Right atrium auricular region (tissue), 2 donors: ENCODE measurements at regions not wholly inside any gene's neighbourhood (a gene's known extent, or its start where the extent isn't known, plus 50 kb on each side); places are given as distances from the start of the nearest gene placed in this dataset.

Experiments used
- DNase-seq: peaks from one replicate; pipeline ENCODE4 v3.0.0-alpha.2; 2019; ENCODE audit warnings: low spot score
- H3K27ac ChIP-seq, 2 donors: fragments of 200-600 bp; sonication (generic); 1 replicate in 1 of 2; 2 replicates in 1 of 2; pipeline ENCODE4 v1.5.1; 2016 to 2019
- H3K27me3 ChIP-seq, 2 donors: fragments of 200-600 bp; sonication (generic); one replicate each; pipeline versions ENCODE4 v1.5.1 to v1.6.0; 2017 to 2019
- H3K36me3 ChIP-seq: fragments of 200-600 bp; sonication (generic); one replicate; pipeline ENCODE4 v1.5.1; 2016
- H3K4me1 ChIP-seq, 2 donors: fragments of 200-600 bp; sonication (generic); one replicate each; pipeline versions ENCODE4 v1.5.1 to v1.6.0; 2017 to 2019
- H3K4me3 ChIP-seq, 2 donors: fragments of 200-600 bp; sonication (generic); 1 replicate in 1 of 2; 2 replicates in 1 of 2; pipeline ENCODE4 v1.5.1; 2017 to 2019; ENCODE audit warnings: mild to moderate bottlenecking in 1 of 2, moderate library complexity in 1 of 2
- H3K9me3 ChIP-seq, 2 donors: fragments of 200-600 bp; sonication (generic); one replicate each; pipeline ENCODE4 v1.5.1; 2019
- TF ChIP-seq, protein P1 (sequence below), 2 donors: fragments of 200-600 bp; sonication (generic); IDR thresholded peaks; one replicate each; pipeline ENCODE4 v1.5.1; 2019; ENCODE audit warnings: antibody characterized with exemption in 2 of 2

- TF ChIP-seq, protein P1, sequence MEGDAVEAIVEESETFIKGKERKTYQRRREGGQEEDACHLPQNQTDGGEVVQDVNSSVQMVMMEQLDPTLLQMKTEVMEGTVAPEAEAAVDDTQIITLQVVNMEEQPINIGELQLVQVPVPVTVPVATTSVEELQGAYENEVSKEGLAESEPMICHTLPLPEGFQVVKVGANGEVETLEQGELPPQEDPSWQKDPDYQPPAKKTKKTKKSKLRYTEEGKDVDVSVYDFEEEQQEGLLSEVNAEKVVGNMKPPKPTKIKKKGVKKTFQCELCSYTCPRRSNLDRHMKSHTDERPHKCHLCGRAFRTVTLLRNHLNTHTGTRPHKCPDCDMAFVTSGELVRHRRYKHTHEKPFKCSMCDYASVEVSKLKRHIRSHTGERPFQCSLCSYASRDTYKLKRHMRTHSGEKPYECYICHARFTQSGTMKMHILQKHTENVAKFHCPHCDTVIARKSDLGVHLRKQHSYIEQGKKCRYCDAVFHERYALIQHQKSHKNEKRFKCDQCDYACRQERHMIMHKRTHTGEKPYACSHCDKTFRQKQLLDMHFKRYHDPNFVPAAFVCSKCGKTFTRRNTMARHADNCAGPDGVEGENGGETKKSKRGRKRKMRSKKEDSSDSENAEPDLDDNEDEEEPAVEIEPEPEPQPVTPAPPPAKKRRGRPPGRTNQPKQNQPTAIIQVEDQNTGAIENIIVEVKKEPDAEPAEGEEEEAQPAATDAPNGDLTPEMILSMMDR (IDR thresholded peaks at IDR 0.05), result no peak
- DNase-seq, result no peak
- Histone ChIP-seq H3K27me3 (no peaks in the 10 kb centered on the region), H3K4me1 (no peaks in the 10 kb centered on the region), H3K4me3 (no peak overlapping the region), H3K9me3 (no peaks in the 10 kb centered on the region), H3K27ac (no peak overlapping the region), H3K36me3 (no peaks in the 10 kb centered on the region)
These were observed 116.0 kb upstream of the PGRMC2 start for GRCh38 chr4:128403586-128403985.

DNA sequence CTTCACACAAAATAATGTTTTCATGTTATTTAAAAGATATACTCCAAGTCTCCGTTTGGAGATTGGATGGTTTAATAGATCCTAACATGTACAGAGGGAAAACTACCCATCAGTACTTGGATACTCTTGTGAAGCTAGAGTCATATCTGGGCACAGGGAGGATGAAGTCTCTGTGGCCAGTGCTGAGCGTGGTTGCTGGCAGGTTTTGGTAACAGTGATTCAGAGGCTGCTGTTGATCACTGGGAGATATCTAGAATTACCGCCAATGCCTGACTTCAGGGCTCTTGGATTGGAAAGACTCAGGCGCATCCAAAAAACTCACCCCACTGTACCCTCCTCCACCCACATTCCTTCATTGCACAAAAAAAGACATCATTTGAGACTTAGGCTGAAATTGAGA lies 107.2 kb upstream of the PGRMC2 start:
- TF ChIP-seq, protein P1 (IDR thresholded peaks at IDR 0.05), result no peak
- no peak for DNase-seq
- Histone ChIP-seq H3K27me3 (no peaks in the 10 kb centered on the region), H3K4me3 (no peak overlapping the region), H3K27ac (peak overlapping the region in 1 of 2 donors; percentile 85), H3K36me3 (no peaks in the 10 kb centered on the region), H3K4me1 (peaks cover 0 to 9% of the 10 kb centered on the region in 2 donors), H3K9me3 (no peaks in the 10 kb centered on the region)

DNA sequence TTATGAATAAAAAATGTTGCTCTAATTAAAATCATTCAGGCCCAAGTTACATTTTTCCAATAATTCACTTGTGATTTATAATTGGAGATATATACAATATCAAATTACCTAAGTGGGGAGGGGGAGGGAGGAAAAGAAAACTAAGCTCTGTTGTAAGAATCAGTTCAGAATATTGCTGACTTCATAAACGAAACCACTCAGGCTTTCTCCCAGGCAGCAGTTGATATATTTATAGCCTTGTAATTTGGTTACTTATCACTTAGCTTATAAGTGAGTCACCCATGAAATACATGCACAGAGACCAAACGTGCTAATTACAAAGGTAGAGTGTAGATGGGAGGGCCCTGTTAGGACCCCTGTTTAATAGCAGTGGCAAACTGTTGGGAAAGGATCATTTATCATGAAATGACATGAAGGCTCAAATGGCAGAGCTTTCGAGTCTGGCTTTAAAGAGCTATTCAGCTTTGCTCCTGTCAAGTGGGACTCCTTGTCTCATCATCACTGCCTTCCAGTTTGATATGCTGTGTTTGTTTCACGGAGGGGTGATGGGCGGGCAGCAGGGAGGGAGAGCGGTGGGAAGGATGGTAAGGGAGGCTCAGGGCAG lies 105.6 kb upstream of the PGRMC2 start:
- Histone ChIP-seq H3K4me3 (no peak overlapping the region), H3K4me1 (peaks cover 0 to 9% of the 10 kb centered on the region in 2 donors), H3K27ac (peak overlapping the region; percentile 62 to 85), H3K36me3 (no peaks in the 10 kb centered on the region), H3K9me3 (no peaks in the 10 kb centered on the region), H3K27me3 (no peaks in the 10 kb centered on the region)
- TF ChIP-seq, protein P1 (IDR thresholded peaks at IDR 0.05), result no peak
- no peak for DNase-seq

DNA sequence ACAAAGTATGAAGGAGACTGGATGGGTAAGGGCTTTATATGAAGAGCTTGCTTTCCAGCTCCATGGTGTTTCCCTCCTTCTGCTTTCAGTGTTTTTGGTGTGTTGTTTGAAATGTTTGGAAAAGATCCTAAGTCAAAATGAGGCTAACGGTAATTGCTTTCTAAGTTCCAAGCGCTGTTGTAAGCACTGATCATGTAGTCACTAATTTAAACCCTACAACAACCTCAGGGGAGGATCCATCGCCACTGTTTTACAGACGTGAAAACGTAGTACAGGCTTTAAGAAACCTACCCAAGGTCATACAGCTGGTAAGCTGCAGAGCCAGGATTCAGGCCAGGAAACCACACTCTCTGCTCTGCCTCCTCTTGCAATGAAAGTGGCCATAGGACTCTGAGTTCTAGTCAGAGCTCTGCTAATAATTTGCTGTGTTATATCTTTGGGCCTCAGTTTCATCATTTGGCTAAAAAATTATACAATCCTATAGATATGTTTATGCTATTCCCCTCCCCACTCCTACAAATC lies 102.9 kb upstream of the PGRMC2 start:
- H3K4me1 ChIP-seq, result peaks cover 0 to 34% of the 10 kb centered on the region in 2 donors

GRCh38 chr4:128388796-128389195 lies 101.2 kb upstream of the PGRMC2 start:
- peaks cover 0 to 39% of the 10 kb centered on the region in 2 donors for H3K4me1 ChIP-seq
- no peak for DNase-seq

More for the DNA sequence above, 102.9 kb upstream of the PGRMC2 start:
- TF ChIP-seq, protein P1 (IDR thresholded peaks at IDR 0.05), result no peak
- H3K36me3 ChIP-seq, result no peaks in the 10 kb centered on the region
- DNase-seq, result no peak
- no peaks in the 10 kb centered on the region for H3K9me3 ChIP-seq
- H3K27ac ChIP-seq, result peak overlapping the region in 1 of 2 donors; percentile 41
- no peaks in the 10 kb centered on the region for H3K27me3 ChIP-seq
- no peak overlapping the region for H3K4me3 ChIP-seq

More at GRCh38 chr4:128388796-128389195, 101.2 kb upstream of the PGRMC2 start:
- H3K9me3 ChIP-seq, result no peaks in the 10 kb centered on the region
- TF ChIP-seq, protein P1 (IDR thresholded peaks at IDR 0.05), result no peak
- no peak overlapping the region for H3K4me3 ChIP-seq
- H3K36me3 ChIP-seq, result no peaks in the 10 kb centered on the region
- no peak overlapping the region for H3K27ac ChIP-seq
- H3K27me3 ChIP-seq, result no peaks in the 10 kb centered on the region
